ENCODE measurements at regions not wholly inside any gene's neighbourhood (a gene's known extent, or its start where the extent isn't known, plus 50 kb on each side); places are given as distances from the start of the nearest gene placed in this dataset.

DNA sequence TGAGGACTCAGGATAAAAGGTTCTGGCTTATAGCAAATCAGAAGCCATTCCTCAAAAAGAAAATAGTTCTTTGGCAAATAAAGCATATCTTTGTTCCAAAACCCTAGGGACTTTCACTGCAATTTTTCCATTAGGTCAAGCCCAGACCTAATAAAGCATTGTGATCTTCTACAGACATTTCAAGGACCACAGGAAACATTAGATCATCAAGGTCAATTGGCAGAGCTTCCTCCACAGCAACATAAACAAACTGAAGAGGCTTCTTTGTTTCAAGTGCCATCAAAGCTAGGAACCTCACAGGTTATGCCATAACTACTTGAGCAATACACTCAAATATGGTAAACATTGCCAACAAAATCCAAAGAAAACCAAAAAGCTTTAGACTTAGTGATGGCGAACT lies 144.9 kb downstream of the ANXA5 start:
- TF ChIP-seq, protein P1, sequence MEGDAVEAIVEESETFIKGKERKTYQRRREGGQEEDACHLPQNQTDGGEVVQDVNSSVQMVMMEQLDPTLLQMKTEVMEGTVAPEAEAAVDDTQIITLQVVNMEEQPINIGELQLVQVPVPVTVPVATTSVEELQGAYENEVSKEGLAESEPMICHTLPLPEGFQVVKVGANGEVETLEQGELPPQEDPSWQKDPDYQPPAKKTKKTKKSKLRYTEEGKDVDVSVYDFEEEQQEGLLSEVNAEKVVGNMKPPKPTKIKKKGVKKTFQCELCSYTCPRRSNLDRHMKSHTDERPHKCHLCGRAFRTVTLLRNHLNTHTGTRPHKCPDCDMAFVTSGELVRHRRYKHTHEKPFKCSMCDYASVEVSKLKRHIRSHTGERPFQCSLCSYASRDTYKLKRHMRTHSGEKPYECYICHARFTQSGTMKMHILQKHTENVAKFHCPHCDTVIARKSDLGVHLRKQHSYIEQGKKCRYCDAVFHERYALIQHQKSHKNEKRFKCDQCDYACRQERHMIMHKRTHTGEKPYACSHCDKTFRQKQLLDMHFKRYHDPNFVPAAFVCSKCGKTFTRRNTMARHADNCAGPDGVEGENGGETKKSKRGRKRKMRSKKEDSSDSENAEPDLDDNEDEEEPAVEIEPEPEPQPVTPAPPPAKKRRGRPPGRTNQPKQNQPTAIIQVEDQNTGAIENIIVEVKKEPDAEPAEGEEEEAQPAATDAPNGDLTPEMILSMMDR (conservative IDR thresholded peaks at IDR 0.05) = no peak
- no peak for TF ChIP-seq EZH2 (IDR thresholded peaks at IDR 0.05; ENCODE audit: low read depth)
